Neural progenitor cell (in vitro differentiated cells): ENCODE measurements at regions not wholly inside any gene's neighbourhood (a gene's known extent, or its start where the extent isn't known, plus 50 kb on each side); places are given as distances from the start of the nearest gene placed in this dataset.

Experiments
- EZH2 ChIP-seq: fragments of 200-600 bp; sonication (generic); IDR thresholded peaks from 2 replicates; pipeline ENCODE4 v1.6.1; 2017; ENCODE audit warnings: antibody characterized with exemption, mild to moderate bottlenecking, moderate library complexity
- EZH2phosphoT487 ChIP-seq: fragments of 200-600 bp; sonication (generic); IDR thresholded peaks from 2 replicates; pipeline ENCODE4 v1.6.1; 2017; ENCODE audit warnings: antibody characterized with exemption
- TF ChIP-seq, protein P1 (sequence below): fragments of 200-600 bp; sonication (generic); IDR thresholded peaks from 2 replicates; pipeline ENCODE4 v1.5.1; 2017; ENCODE audit warnings: antibody characterized with exemption, mild to moderate bottlenecking

DNA sequence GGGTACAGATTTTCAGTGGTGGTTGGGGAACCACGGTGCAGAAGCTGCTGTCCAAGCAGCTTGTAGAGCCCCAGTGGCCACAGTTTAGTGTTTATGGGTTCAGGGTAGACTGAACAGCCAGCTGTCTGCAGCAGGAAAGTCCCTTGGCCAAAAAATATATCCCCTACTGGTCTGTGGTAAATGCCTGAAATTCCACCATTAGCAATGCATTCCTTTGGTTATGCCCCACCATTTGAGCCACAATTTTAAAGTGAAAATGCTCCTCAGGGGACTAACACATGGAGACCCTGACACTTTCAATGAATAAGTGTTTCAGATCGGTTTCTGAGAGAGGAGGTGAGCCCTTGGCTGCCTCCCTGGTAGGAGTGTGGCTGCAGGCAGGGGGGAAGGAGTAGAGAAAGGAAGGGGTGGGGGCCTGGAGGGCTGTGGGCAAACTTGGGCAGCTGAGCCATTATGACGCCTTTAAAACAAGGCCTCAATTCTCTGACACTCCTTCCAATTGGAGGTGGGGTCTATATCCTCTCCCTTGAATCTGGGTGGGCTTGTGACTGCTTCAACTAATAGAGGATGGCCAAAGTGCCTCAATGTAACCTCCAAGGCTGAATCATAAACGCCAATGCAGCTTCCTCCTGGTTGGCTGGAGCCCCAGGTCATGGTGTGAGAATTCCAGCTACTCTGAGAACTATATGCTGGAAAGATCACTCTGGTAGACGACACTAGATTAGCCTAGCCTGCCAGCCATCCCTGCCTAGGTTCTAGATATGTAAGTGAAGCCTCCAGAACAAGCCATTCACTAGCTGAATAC, 75.8 kb upstream of the ATP6AP2 start:
- TF ChIP-seq, protein P1, sequence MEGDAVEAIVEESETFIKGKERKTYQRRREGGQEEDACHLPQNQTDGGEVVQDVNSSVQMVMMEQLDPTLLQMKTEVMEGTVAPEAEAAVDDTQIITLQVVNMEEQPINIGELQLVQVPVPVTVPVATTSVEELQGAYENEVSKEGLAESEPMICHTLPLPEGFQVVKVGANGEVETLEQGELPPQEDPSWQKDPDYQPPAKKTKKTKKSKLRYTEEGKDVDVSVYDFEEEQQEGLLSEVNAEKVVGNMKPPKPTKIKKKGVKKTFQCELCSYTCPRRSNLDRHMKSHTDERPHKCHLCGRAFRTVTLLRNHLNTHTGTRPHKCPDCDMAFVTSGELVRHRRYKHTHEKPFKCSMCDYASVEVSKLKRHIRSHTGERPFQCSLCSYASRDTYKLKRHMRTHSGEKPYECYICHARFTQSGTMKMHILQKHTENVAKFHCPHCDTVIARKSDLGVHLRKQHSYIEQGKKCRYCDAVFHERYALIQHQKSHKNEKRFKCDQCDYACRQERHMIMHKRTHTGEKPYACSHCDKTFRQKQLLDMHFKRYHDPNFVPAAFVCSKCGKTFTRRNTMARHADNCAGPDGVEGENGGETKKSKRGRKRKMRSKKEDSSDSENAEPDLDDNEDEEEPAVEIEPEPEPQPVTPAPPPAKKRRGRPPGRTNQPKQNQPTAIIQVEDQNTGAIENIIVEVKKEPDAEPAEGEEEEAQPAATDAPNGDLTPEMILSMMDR: no peak
- no peak for TF ChIP-seq EZH2
- TF ChIP-seq EZH2phosphoT487: no peak
